ENCODE measurements at regions not wholly inside any gene's neighbourhood (a gene's known extent, or its start where the extent isn't known, plus 50 kb on each side); places are given as distances from the start of the nearest gene placed in this dataset.
"Not testable (repeated sequence)": the region's sequence is repeated elsewhere in the genome, so short reads cannot be mapped to it uniquely, and the experiment has no call there.

GRCh38 chr10:29387269-29387668, 98.4 kb downstream of the LYZL1 start:
- no peaks in the 10 kb centered on the region for H3K36me3 ChIP-seq (replicated peaks; ENCODE audit: low read depth, low read length)
- TF ChIP-seq EZH2phosphoT487 (IDR thresholded peaks at IDR 0.05; ENCODE audit: low read depth), result no peak
- no peak for TF ChIP-seq CTCF (IDR thresholded peaks at IDR 0.05; ENCODE audit: low read depth, low read length)
- no peak overlapping the region for H3K4me2 ChIP-seq (ENCODE audit: low read length)
- H3K9me3 ChIP-seq (ENCODE audit: insufficient read depth, low read length), result no peaks in the 10 kb centered on the region
- H3K79me2 ChIP-seq (ENCODE audit: low read length), result no peaks in the 10 kb centered on the region
- H3K4me3 ChIP-seq (ENCODE audit: low read length), result no peak overlapping the region
- no peak overlapping the region for H3K27ac ChIP-seq (ENCODE audit: low read length)
- H3K4me1 ChIP-seq (ENCODE audit: low read length), result peaks cover 15% of the 10 kb centered on the region
- no peak overlapping the region for H2AFZ ChIP-seq (ENCODE audit: low read depth, low read length)
- no peaks in the 10 kb centered on the region for H4K20me1 ChIP-seq (ENCODE audit: insufficient read depth, low read length)
- no peak overlapping the region for H3K9ac ChIP-seq (ENCODE audit: low read length)
- H3K27me3 ChIP-seq (ENCODE audit: low read depth, low read length), result peaks cover 6% of the 10 kb centered on the region; the same call in 1 of the 2 replicates

DNA sequence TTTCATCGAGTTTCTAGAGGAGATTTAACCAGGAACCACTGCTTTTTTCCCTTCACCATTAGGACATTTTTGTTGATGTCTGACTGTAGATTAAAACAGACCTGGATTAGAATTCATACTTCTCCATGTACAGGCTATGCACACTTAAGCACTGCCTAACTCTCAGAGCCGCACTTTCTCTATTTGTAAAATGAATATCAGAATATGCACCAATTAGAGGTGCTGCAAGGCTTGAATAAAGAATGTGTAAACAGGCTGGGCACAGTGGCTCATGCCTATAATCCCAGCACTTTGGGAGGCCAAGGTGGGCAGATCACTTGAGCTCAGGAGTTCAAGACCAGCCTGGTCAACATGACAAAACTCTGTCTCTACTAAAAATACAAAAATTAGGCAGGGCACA, 99.2 kb downstream of the LYZL1 start:
- H3K4me1 ChIP-seq (ENCODE audit: low read length), result peaks cover 15% of the 10 kb centered on the region

DNA sequence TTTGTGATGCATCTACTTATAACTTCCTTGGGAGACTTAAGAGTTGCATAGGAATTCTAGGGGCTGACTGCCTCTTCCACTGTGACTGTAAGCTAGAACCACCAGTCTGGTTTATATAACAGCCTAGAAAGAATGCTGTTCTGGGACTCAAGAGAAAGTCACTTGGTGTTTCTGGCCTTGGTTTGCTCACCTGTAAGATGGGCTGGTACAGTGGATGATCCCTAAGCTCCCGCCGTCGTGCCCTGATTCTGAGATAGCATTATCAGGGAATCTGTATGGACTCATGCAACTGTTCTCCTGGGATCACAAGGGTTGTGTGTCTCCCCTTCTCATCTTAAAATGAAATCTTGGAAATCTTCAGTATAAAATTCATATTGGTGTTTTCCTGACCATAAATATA, 100.6 kb downstream of the LYZL1 start:
- Histone ChIP-seq H3K4me2 (ENCODE audit: low read length) (no peak overlapping the region), H3K79me2 (ENCODE audit: low read length) (no peaks in the 10 kb centered on the region), H3K4me3 (ENCODE audit: low read length) (no peak overlapping the region), H3K9ac (ENCODE audit: low read length) (no peak overlapping the region), H4K20me1 (ENCODE audit: insufficient read depth, low read length) (no peaks in the 10 kb centered on the region), H2AFZ (ENCODE audit: low read depth, low read length) (no peak overlapping the region), H3K4me1 (ENCODE audit: low read length) (peaks cover 13% of the 10 kb centered on the region), H3K27ac (ENCODE audit: low read length) (no peak overlapping the region), H3K27me3 (ENCODE audit: low read depth, low read length) (peaks cover 6% of the 10 kb centered on the region; the same call in 1 of the 2 replicates), H3K9me3 (ENCODE audit: insufficient read depth, low read length) (no peaks in the 10 kb centered on the region), H3K36me3 (replicated peaks; ENCODE audit: low read depth, low read length) (no peaks in the 10 kb centered on the region)
- TF ChIP-seq CTCF (IDR thresholded peaks at IDR 0.05; ENCODE audit: low read depth, low read length), result no peak
- TF ChIP-seq EZH2phosphoT487 (IDR thresholded peaks at IDR 0.05; ENCODE audit: low read depth), result no peak

More for the DNA sequence above, 99.2 kb downstream of the LYZL1 start:
- H3K27ac ChIP-seq (ENCODE audit: low read length); H3K79me2 ChIP-seq (ENCODE audit: low read length); H3K9ac ChIP-seq (ENCODE audit: low read length); H3K27me3 ChIP-seq (ENCODE audit: low read depth, low read length); H4K20me1 ChIP-seq (ENCODE audit: insufficient read depth, low read length); H3K9me3 ChIP-seq (ENCODE audit: insufficient read depth, low read length); H3K4me3 ChIP-seq (ENCODE audit: low read length); H3K36me3 ChIP-seq (replicated peaks; ENCODE audit: low read depth, low read length); H2AFZ ChIP-seq (ENCODE audit: low read depth, low read length); H3K4me2 ChIP-seq (ENCODE audit: low read length): not testable (repeated sequence)

GRCh38 chr10:29389935-29390334, 101.1 kb downstream of the LYZL1 start:
- Histone ChIP-seq H3K27me3 (ENCODE audit: low read depth, low read length) (peaks cover 6% of the 10 kb centered on the region; the same call in 1 of the 2 replicates), H3K27ac (ENCODE audit: low read length) (no peak overlapping the region), H2AFZ (ENCODE audit: low read depth, low read length) (no peak overlapping the region), H4K20me1 (ENCODE audit: insufficient read depth, low read length) (no peaks in the 10 kb centered on the region), H3K36me3 (replicated peaks; ENCODE audit: low read depth, low read length) (no peaks in the 10 kb centered on the region), H3K9ac (ENCODE audit: low read length) (no peak overlapping the region), H3K4me2 (ENCODE audit: low read length) (no peak overlapping the region), H3K4me3 (ENCODE audit: low read length) (no peak overlapping the region), H3K79me2 (ENCODE audit: low read length) (no peaks in the 10 kb centered on the region), H3K4me1 (ENCODE audit: low read length) (peaks cover 9% of the 10 kb centered on the region), H3K9me3 (ENCODE audit: insufficient read depth, low read length) (no peaks in the 10 kb centered on the region)
- no peak for TF ChIP-seq CTCF (IDR thresholded peaks at IDR 0.05; ENCODE audit: low read depth, low read length)

All from OCI-LY3 (cell line).